OCI-LY7 (cell line): ENCODE measurements at regions not wholly inside any gene's neighbourhood (a gene's known extent, or its start where the extent isn't known, plus 50 kb on each side); places are given as distances from the start of the nearest gene placed in this dataset.

Experiments used
- BruUV-seq: library from RNA; stranded (reverse); fragments of 400-500 nt; replicated peaks from 2 replicates; lab custom pipeline; 2021; lab: Mats Ljungman, UMichigan
- CTCF ChIA-PET: fragments of 300-600 bp; sonication (Branson Sonifier 250); formaldehyde crosslinking; loops from one replicate; lab custom pipeline; 2022; ENCODE audit warnings: antibody characterized with exemption; ENCODE audit not compliant: unreplicated experiment; lab: Charles Lee
- POLR2A ChIA-PET: fragments of 300-600 bp; sonication (Branson Sonifier 250); formaldehyde crosslinking; loops from one replicate; lab custom pipeline; 2022; ENCODE audit warnings: antibody characterized with exemption; lab: Charles Lee
- DNase-seq: peaks from one replicate; pipeline ENCODE4 v3.0.0-alpha.2; 2015; ENCODE audit warnings: low spot score
- H2AFZ ChIP-seq: fragments of 200-600 bp; sonication (generic), shearing (Covaris generic); 2 replicates; pipeline ENCODE4 v1.6.1; 2014; ENCODE audit warnings: mild to moderate bottlenecking, antibody characterized with exemption, low read length, moderate library complexity
- H3K27ac ChIP-seq: fragments of 200-600 bp; sonication (generic); 2 replicates; pipeline ENCODE4 v1.5.1; 2014; ENCODE audit warnings: mixed run types, low read depth, mild to moderate bottlenecking, moderate library complexity, low read length, inconsistent platforms; ENCODE audit not compliant: poor library complexity, severe bottlenecking
- H3K36me3 ChIP-seq: fragments of 200-600 bp; sonication (generic); 2 replicates; pipeline ENCODE4 v1.6.1; 2014; ENCODE audit warnings: mild to moderate bottlenecking, antibody characterized with exemption, low read length, moderate library complexity, mixed read lengths; ENCODE audit not compliant: insufficient read depth
- H3K4me1 ChIP-seq: fragments of 200-600 bp; sonication (generic); 2 replicates; pipeline ENCODE4 v1.5.1; 2014; ENCODE audit warnings: mild to moderate bottlenecking, low read length; ENCODE audit not compliant: insufficient read depth, poor library complexity, severe bottlenecking
- H3K4me2 ChIP-seq: fragments of 200-600 bp; sonication (generic); 2 replicates; pipeline ENCODE4 v1.6.1; 2014; ENCODE audit warnings: mild to moderate bottlenecking, low read length
- H3K4me3 ChIP-seq: fragments of 200-600 bp; sonication (generic); 2 replicates; pipeline ENCODE4 v1.5.1; 2014; ENCODE audit warnings: mild to moderate bottlenecking, low read depth, low read length; ENCODE audit not compliant: poor library complexity, severe bottlenecking
- H3K79me2 ChIP-seq: fragments of 200-600 bp; sonication (generic); 2 replicates; pipeline ENCODE4 v1.6.1; 2016; ENCODE audit warnings: low read depth, mild to moderate bottlenecking, low read length, moderate library complexity, mixed read lengths; ENCODE audit not compliant: insufficient read depth
- H3K9me2 ChIP-seq: fragments of 200-600 bp; sonication (generic); 2 replicates; pipeline ENCODE4 v1.6.1; 2016; ENCODE audit warnings: mild to moderate bottlenecking, low read length, mixed read lengths; ENCODE audit not compliant: insufficient read depth
- H3K9me3 ChIP-seq: fragments of 200-600 bp; sonication (generic); 2 replicates; pipeline ENCODE4 v1.6.1; 2014; ENCODE audit warnings: mild to moderate bottlenecking, mixed run types, low read length, mixed read lengths
- H4K20me1 ChIP-seq: fragments of 200-600 bp; sonication (generic); 2 replicates; pipeline ENCODE4 v1.6.1; 2014; ENCODE audit warnings: mild to moderate bottlenecking, antibody characterized with exemption, low read length, moderate library complexity, mixed read lengths; ENCODE audit not compliant: insufficient read depth
- CTCF ChIP-seq: fragments of 200-600 bp; sonication (generic); conservative IDR thresholded peaks from 2 replicates; pipeline ENCODE4 v1.5.1; 2014; ENCODE audit warnings: mild to moderate bottlenecking, antibody characterized with exemption, low read length, moderate library complexity, mixed read lengths
- EZH2phosphoT487 ChIP-seq: fragments of 200-600 bp; sonication (generic); IDR thresholded peaks from 2 replicates; pipeline ENCODE4 v1.6.1; 2018; ENCODE audit warnings: low read depth, borderline replicate concordance, mild to moderate bottlenecking, mixed run types, antibody characterized with exemption, low read length, moderate library complexity, mixed read lengths
- intact Hi-C: fragments of 100-400 bp; cut with micrococcal nuclease; formaldehyde crosslinking; loops from one replicate; pipeline ENCODE4 v1.10.0; 2022; ENCODE audit not compliant: unreplicated experiment

GRCh38 chr18:29154758-29155725, 978.1 kb upstream of the CDH2 start:
- Histone ChIP-seq H3K4me2 (no peak overlapping the region), H3K9me3 (no peaks in the 10 kb centered on the region), H3K9me2 (no peaks in the 10 kb centered on the region), H3K27ac (no peak overlapping the region), H2AFZ (no peak overlapping the region), H3K4me1 (no peaks in the 10 kb centered on the region), H3K4me3 (no peak overlapping the region), H4K20me1 (no peaks in the 10 kb centered on the region), H3K79me2 (no peaks in the 10 kb centered on the region), H3K36me3 (no peaks in the 10 kb centered on the region)
- BruUV-seq, result no TSS peak
- intact Hi-C loops, result loop anchor here (10.0 kb wide), 2 partner anchors 60 to 90 kb away; no protein-coding TSS in a partner anchor
- no peak for TF ChIP-seq EZH2phosphoT487
- no peak for TF ChIP-seq CTCF
- CTCF ChIA-PET, result no interaction called here
- POLR2A ChIA-PET, result no interaction called here
- no peak for DNase-seq

GRCh38 chr18:29154196-29154757, 977.3 kb upstream of the CDH2 start:
- no peaks in the 10 kb centered on the region for H3K79me2 ChIP-seq
- CTCF ChIA-PET, result no interaction called here
- no peaks in the 10 kb centered on the region for H3K4me1 ChIP-seq
- BruUV-seq, result no TSS peak
- H4K20me1 ChIP-seq, result no peaks in the 10 kb centered on the region
- DNase-seq, result no peak
- no peak overlapping the region for H3K27ac ChIP-seq
- no peaks in the 10 kb centered on the region for H3K36me3 ChIP-seq
- no peaks in the 10 kb centered on the region for H3K9me3 ChIP-seq
- H2AFZ ChIP-seq, result no peak overlapping the region
- POLR2A ChIA-PET, result no interaction called here
- intact Hi-C loops, result loop anchor here (10.0 kb wide), 2 partner anchors 61 to 91 kb away; no protein-coding TSS in a partner anchor
- no peaks in the 10 kb centered on the region for H3K9me2 ChIP-seq
- H3K4me2 ChIP-seq, result no peak overlapping the region
- no peak for TF ChIP-seq EZH2phosphoT487
- no peak for TF ChIP-seq CTCF
- H3K4me3 ChIP-seq, result no peak overlapping the region
